ENCODE measurements at regions not wholly inside any gene's neighbourhood (a gene's known extent, or its start where the extent isn't known, plus 50 kb on each side); places are given as distances from the start of the nearest gene placed in this dataset.
"Not testable (repeated sequence)": the region's sequence is repeated elsewhere in the genome, so short reads cannot be mapped to it uniquely, and the experiment has no call there.

- H3K27me3 ChIP-seq (ENCODE audit: control insufficient read depth, insufficient read depth, low read length), result peaks cover 10% of the 10 kb centered on the region
- no CpG with 5 or more reads among the region's 1 CpG for WGBS (ENCODE audit: insufficient coverage, low lambda C conversion rate)
- DNase-seq, result no peak
These were observed 120.0 kb upstream of the RPH3A start for GRCh38 chr12:112671564-112671963.

GRCh38 chr12:112674539-112674938, 117.0 kb upstream of the RPH3A start:
- H3K9me3 ChIP-seq (ENCODE audit: control insufficient read depth, low read depth, low read length), result no peaks in the 10 kb centered on the region
- no CpG with 5 or more reads among the region's 2 CpGs for WGBS (ENCODE audit: insufficient coverage, low lambda C conversion rate)

More at GRCh38 chr12:112671564-112671963, 120.0 kb upstream of the RPH3A start:
- H3K27ac ChIP-seq (ENCODE audit: low read length), result no peak overlapping the region
- H3K9me3 ChIP-seq (ENCODE audit: control insufficient read depth, low read depth, low read length), result no peaks in the 10 kb centered on the region
- H3K36me3 ChIP-seq (ENCODE audit: control insufficient read depth, insufficient read depth, low read length), result no peaks in the 10 kb centered on the region
- H3K4me1 ChIP-seq (ENCODE audit: control insufficient read depth, insufficient read depth, low read length), result no peaks in the 10 kb centered on the region
- no peak overlapping the region for H3K4me3 ChIP-seq (ENCODE audit: low read length)

GRCh38 chr12:112676507-112676906, 115.0 kb upstream of the RPH3A start:
- Histone ChIP-seq H3K27me3 (ENCODE audit: control insufficient read depth, insufficient read depth, low read length) (peaks cover 16% of the 10 kb centered on the region), H3K27ac (ENCODE audit: low read length) (no peak overlapping the region), H3K4me3 (ENCODE audit: low read length) (no peak overlapping the region), H3K36me3 (ENCODE audit: control insufficient read depth, insufficient read depth, low read length) (no peaks in the 10 kb centered on the region), H3K4me1 (ENCODE audit: control insufficient read depth, insufficient read depth, low read length) (no peaks in the 10 kb centered on the region), H3K9me3 (ENCODE audit: control insufficient read depth, low read depth, low read length) (no peaks in the 10 kb centered on the region)
- DNase-seq, result no peak
- WGBS (ENCODE audit: insufficient coverage, low lambda C conversion rate), result 60% methylated on average over 1 of the region's 4 CpGs

More at GRCh38 chr12:112674539-112674938, 117.0 kb upstream of the RPH3A start:
- no peaks in the 10 kb centered on the region for H3K4me1 ChIP-seq (ENCODE audit: control insufficient read depth, insufficient read depth, low read length)
- DNase-seq, result no peak
- no peaks in the 10 kb centered on the region for H3K36me3 ChIP-seq (ENCODE audit: control insufficient read depth, insufficient read depth, low read length)
- peaks cover 12% of the 10 kb centered on the region for H3K27me3 ChIP-seq (ENCODE audit: control insufficient read depth, insufficient read depth, low read length)
- H3K27ac ChIP-seq (ENCODE audit: low read length), result no peak overlapping the region
- H3K4me3 ChIP-seq (ENCODE audit: low read length), result no peak overlapping the region

GRCh38 chr12:112677050-112677765, 114.3 kb upstream of the RPH3A start:
- Histone ChIP-seq H3K36me3 (ENCODE audit: control insufficient read depth, insufficient read depth, low read length) (no peaks in the 10 kb centered on the region), H3K4me1 (ENCODE audit: control insufficient read depth, insufficient read depth, low read length) (no peaks in the 10 kb centered on the region), H3K27me3 (ENCODE audit: control insufficient read depth, insufficient read depth, low read length) (peaks cover 16% of the 10 kb centered on the region), H3K27ac (ENCODE audit: low read length) (no peak overlapping the region), H3K9me3 (ENCODE audit: control insufficient read depth, low read depth, low read length) (no peaks in the 10 kb centered on the region), H3K4me3 (ENCODE audit: low read length) (no peak overlapping the region)
- DNase-seq, result no peak
- no CpG with 5 or more reads among the region's 6 CpGs for WGBS (ENCODE audit: insufficient coverage, low lambda C conversion rate)

- Histone ChIP-seq H3K9me3 (ENCODE audit: control insufficient read depth, low read depth, low read length) (no peaks in the 10 kb centered on the region), H3K27me3 (ENCODE audit: control insufficient read depth, insufficient read depth, low read length) (peaks cover 11% of the 10 kb centered on the region), H3K4me3 (ENCODE audit: low read length) (no peak overlapping the region), H3K36me3 (ENCODE audit: control insufficient read depth, insufficient read depth, low read length) (no peaks in the 10 kb centered on the region), H3K4me1 (ENCODE audit: control insufficient read depth, insufficient read depth, low read length) (no peaks in the 10 kb centered on the region), H3K27ac (ENCODE audit: low read length) (no peak overlapping the region)
- no CpG with 5 or more reads among the region's 4 CpGs for WGBS (ENCODE audit: insufficient coverage, low lambda C conversion rate)
- no peak for DNase-seq
These were observed 110.6 kb upstream of the RPH3A start for GRCh38 chr12:112680993-112681392.

- H3K4me3 ChIP-seq (ENCODE audit: low read length), result no peak overlapping the region
- H3K9me3 ChIP-seq (ENCODE audit: control insufficient read depth, low read depth, low read length), result no peaks in the 10 kb centered on the region
- H3K36me3 ChIP-seq (ENCODE audit: control insufficient read depth, insufficient read depth, low read length), result no peaks in the 10 kb centered on the region
- WGBS (ENCODE audit: insufficient coverage, low lambda C conversion rate), result no CpG with 5 or more reads among the region's 2 CpGs
- H3K27ac ChIP-seq (ENCODE audit: low read length), result no peak overlapping the region
- DNase-seq, result no peak
- peaks cover 4% of the 10 kb centered on the region for H3K27me3 ChIP-seq (ENCODE audit: control insufficient read depth, insufficient read depth, low read length)
- H3K4me1 ChIP-seq (ENCODE audit: control insufficient read depth, insufficient read depth, low read length), result no peaks in the 10 kb centered on the region
These were observed 109.0 kb upstream of the RPH3A start for GRCh38 chr12:112682586-112682985.

GRCh38 chr12:112684742-112685141, 106.8 kb upstream of the RPH3A start:
- DNase-seq, result no peak
- no CpG with 5 or more reads among the region's 2 CpGs for WGBS (ENCODE audit: insufficient coverage, low lambda C conversion rate)

GRCh38 chr12:112685321-112685720, 106.2 kb upstream of the RPH3A start:
- Histone ChIP-seq H3K4me1 (ENCODE audit: control insufficient read depth, insufficient read depth, low read length) (no peaks in the 10 kb centered on the region), H3K27ac (ENCODE audit: low read length) (no peak overlapping the region), H3K27me3 (ENCODE audit: control insufficient read depth, insufficient read depth, low read length) (peaks cover 4% of the 10 kb centered on the region), H3K9me3 (ENCODE audit: control insufficient read depth, low read depth, low read length) (no peaks in the 10 kb centered on the region), H3K4me3 (ENCODE audit: low read length) (no peak overlapping the region), H3K36me3 (ENCODE audit: control insufficient read depth, insufficient read depth, low read length) (no peaks in the 10 kb centered on the region)
- no peak for DNase-seq
- WGBS (ENCODE audit: insufficient coverage, low lambda C conversion rate), result no CpG with 5 or more reads among the region's 2 CpGs

More at GRCh38 chr12:112684742-112685141, 106.8 kb upstream of the RPH3A start:
- H3K27ac ChIP-seq (ENCODE audit: low read length), result no peak overlapping the region
- peaks cover 4% of the 10 kb centered on the region for H3K27me3 ChIP-seq (ENCODE audit: control insufficient read depth, insufficient read depth, low read length)
- no peaks in the 10 kb centered on the region for H3K4me1 ChIP-seq (ENCODE audit: control insufficient read depth, insufficient read depth, low read length)
- H3K4me3 ChIP-seq (ENCODE audit: low read length), result no peak overlapping the region
- H3K9me3 ChIP-seq (ENCODE audit: control insufficient read depth, low read depth, low read length), result no peaks in the 10 kb centered on the region
- no peaks in the 10 kb centered on the region for H3K36me3 ChIP-seq (ENCODE audit: control insufficient read depth, insufficient read depth, low read length)

- H3K27ac ChIP-seq (ENCODE audit: low read length), result no peak overlapping the region
- H3K9me3 ChIP-seq (ENCODE audit: control insufficient read depth, low read depth, low read length), result no peaks in the 10 kb centered on the region
- WGBS (ENCODE audit: insufficient coverage, low lambda C conversion rate), result no CpG with 5 or more reads among the region's 2 CpGs
- H3K27me3 ChIP-seq (ENCODE audit: control insufficient read depth, insufficient read depth, low read length), result no peaks in the 10 kb centered on the region
- DNase-seq, result no peak
- no peaks in the 10 kb centered on the region for H3K4me1 ChIP-seq (ENCODE audit: control insufficient read depth, insufficient read depth, low read length)
- H3K36me3 ChIP-seq (ENCODE audit: control insufficient read depth, insufficient read depth, low read length), result no peaks in the 10 kb centered on the region
- H3K4me3 ChIP-seq (ENCODE audit: low read length), result no peak overlapping the region
These were observed 105.2 kb upstream of the RPH3A start for GRCh38 chr12:112686373-112686772.

GRCh38 chr12:112694065-112694464, 97.5 kb upstream of the RPH3A start:
- Histone ChIP-seq H3K36me3 (ENCODE audit: control insufficient read depth, insufficient read depth, low read length) (no peaks in the 10 kb centered on the region), H3K4me1 (ENCODE audit: control insufficient read depth, insufficient read depth, low read length) (no peaks in the 10 kb centered on the region), H3K27me3 (ENCODE audit: control insufficient read depth, insufficient read depth, low read length) (no peaks in the 10 kb centered on the region), H3K27ac (ENCODE audit: low read length) (no peak overlapping the region), H3K4me3 (ENCODE audit: low read length) (no peak overlapping the region), H3K9me3 (ENCODE audit: control insufficient read depth, low read depth, low read length) (no peaks in the 10 kb centered on the region)
- no CpG with 5 or more reads among the region's 9 CpGs for WGBS (ENCODE audit: insufficient coverage, low lambda C conversion rate)
- no peak for DNase-seq

GRCh38 chr12:112697441-112697840, 94.1 kb upstream of the RPH3A start:
- H3K27me3 ChIP-seq (ENCODE audit: control insufficient read depth, insufficient read depth, low read length); H3K36me3 ChIP-seq (ENCODE audit: control insufficient read depth, insufficient read depth, low read length); H3K9me3 ChIP-seq (ENCODE audit: control insufficient read depth, low read depth, low read length); H3K27ac ChIP-seq (ENCODE audit: low read length); DNase-seq; H3K4me1 ChIP-seq (ENCODE audit: control insufficient read depth, insufficient read depth, low read length); H3K4me3 ChIP-seq (ENCODE audit: low read length): not testable (repeated sequence)
- no CpG with 5 or more reads among the region's 7 CpGs for WGBS (ENCODE audit: insufficient coverage, low lambda C conversion rate)

Measured in large intestine (tissue), 3 donors.